LNCAP (cell line): ENCODE measurements at regions not wholly inside any gene's neighbourhood (a gene's known extent, or its start where the extent isn't known, plus 50 kb on each side); places are given as distances from the start of the nearest gene placed in this dataset.

Experiments
- TF ChIP-seq, protein P1 (sequence below): fragments of 450-650 bp; IDR thresholded peaks from 2 replicates; pipeline ENCODE4 v1.5.1; 2017; ENCODE audit warnings: mild to moderate bottlenecking

DNA sequence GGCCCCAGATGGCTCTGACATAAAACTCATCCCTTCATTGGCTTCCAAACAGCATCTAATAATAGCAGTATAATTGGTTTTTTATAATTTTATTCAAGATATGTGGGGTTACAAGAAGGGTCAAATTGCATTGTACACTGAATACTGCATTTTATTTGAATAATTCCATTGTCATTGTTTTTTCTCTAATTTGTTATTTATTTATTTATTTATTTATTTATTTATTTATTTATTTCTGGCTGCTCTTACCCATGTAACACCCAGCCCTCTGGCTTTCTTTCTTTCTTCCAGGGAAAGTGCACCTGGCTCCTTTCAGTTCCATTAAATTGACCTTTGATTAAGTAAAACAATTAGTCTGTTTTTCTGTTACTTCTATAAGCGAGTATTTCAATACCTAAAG, 210.1 kb downstream of the CDH9 start:
- TF ChIP-seq, protein P1, sequence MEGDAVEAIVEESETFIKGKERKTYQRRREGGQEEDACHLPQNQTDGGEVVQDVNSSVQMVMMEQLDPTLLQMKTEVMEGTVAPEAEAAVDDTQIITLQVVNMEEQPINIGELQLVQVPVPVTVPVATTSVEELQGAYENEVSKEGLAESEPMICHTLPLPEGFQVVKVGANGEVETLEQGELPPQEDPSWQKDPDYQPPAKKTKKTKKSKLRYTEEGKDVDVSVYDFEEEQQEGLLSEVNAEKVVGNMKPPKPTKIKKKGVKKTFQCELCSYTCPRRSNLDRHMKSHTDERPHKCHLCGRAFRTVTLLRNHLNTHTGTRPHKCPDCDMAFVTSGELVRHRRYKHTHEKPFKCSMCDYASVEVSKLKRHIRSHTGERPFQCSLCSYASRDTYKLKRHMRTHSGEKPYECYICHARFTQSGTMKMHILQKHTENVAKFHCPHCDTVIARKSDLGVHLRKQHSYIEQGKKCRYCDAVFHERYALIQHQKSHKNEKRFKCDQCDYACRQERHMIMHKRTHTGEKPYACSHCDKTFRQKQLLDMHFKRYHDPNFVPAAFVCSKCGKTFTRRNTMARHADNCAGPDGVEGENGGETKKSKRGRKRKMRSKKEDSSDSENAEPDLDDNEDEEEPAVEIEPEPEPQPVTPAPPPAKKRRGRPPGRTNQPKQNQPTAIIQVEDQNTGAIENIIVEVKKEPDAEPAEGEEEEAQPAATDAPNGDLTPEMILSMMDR = no peak

DNA sequence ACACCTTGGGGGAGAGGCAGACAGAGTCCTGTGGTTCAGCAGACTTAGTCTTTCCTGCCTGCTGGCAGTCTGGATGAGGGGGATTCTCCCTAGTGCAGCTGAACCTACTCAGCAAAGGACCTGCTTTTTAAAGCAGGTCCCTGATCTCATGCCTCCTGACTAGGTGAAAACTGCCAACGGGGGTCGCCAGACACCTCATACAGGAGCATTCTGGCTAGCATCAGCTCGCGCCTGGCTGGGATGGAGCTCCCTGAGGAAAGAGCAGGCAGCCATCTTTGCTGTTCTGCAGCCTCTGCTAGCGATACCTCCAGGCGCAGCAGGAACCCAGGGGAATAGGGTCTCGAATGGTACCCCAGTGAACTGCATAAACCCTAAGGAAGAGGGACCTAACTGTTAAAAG, 225.2 kb downstream of the CDH9 start:
- TF ChIP-seq, protein P1 = no peak

DNA sequence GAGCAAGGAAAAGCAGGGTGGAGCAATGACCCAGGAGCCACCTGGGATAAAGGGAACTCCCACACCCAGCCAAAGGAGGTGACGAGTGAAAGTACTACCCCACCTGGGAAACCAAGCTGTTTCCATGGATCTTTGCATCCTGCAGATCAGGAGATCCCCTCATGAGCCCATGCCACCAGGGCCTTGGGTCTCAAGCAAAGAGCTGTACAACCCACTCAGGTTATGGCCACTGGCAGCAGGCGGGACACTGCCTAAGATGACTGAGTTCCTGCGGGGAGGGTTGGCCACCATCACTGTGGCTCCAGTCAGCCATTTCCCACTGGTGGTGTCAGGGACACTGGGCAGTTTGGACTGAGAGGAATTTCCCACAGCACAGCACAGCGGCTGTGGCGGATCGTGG, 225.7 kb downstream of the CDH9 start:
- TF ChIP-seq, protein P1 = no peak

DNA sequence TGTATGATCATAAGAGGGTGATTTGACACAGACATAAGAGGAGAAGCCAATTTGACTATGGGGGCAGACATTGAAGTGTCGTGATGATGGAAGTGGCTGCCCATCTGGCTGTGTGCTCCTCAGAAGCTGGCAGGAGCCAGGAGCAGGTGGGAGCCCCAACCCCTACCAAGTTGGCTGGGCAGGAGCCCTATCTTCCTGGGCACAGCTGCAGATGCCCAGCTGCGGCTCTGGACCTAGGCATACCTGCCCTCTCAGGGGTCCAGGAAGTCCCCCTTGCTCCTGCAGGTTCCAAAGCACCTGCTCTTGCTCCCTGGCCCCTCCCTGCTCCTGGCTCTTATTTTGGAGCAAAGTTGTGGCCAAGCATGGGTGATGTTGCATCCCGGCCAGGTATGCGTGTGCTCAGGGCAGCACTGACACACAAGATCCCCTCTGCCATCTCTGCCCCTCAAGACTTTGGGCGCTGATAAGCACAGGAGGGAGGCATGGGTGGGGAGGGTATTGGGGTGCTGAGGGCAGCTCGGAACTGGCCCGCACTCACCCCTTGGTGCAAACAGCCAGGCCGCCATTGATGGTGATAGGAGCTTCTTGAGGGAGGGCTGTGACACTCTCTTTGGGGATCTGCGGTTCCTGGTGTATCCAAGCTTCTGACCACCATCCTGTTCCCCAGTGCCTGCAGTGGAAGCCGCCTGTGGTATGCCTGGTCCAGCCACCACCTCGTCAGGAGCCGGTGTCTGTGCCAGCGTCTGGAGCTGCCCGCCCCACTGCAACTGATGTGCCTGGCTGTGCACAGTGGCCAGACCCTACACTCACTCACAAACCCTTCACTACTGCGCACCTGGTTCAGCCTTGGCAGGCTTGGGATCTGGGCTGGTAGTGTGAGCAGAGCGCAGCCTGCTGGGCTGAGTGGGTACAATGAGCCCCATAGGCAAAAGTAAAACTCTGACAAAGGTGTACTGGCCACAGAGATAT, 230.9 kb downstream of the CDH9 start:
- TF ChIP-seq, protein P1 = 0 out of 2 replicates have a peak, but pooled peaks have one; percentile 10

DNA sequence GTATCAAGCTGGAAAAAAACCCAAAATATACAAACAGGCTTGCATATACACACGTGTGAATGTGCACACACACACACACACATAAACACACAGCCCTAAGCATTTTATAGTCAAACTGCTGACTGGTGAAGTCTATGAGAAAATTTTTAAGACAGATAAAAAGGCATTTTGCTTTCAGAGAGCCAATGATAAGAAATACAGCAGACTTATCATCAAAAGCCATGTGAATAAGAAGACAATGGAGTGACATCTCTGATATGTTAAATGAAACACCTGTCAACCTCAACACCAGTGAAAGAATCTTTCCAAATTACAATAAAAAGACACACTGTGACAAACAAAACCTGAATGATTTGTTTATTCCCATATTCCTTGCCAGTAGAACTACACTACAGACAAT, 233.3 kb downstream of the CDH9 start:
- TF ChIP-seq, protein P1 = no peak

DNA sequence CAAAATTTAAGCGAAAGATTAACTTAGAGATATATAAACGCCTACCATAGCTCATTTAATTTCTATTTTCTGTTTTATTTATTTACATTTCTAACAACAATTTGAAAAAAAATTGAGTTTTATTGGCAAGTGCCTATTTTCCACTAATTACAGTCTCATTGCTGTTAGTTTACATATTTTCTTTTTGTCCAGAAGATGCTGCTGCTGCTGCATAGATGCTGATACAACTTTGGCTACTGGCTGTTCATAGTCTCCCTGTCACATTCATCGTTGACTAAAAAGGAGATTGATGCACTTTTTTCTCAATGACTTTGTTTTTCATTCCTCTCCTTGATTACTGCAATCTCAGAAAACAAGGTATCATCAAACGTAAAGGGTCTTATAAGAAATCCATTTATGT, 235.4 kb downstream of the CDH9 start:
- TF ChIP-seq, protein P1 = peak; percentile 64

DNA sequence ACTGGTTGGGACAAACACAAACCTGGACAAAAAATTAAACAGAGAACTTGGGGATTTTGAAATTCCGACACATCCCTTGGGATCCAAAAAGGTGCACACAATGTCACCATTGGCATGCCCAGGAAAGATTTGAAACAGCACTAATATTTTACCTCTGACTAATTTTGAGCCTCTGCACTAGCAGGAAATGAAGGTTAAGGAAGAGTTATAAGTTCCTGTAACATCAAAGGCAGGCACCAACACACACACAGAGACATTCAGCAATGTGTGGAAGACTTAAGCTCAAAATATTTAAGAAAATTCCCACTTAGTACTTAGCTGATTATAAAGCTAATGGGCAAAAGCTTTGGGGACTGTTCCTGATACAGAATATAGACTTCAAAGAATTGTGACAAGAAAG, 247.0 kb downstream of the CDH9 start:
- TF ChIP-seq, protein P1 = no peak
